HFF-Myc (cell line): ENCODE measurements at regions not wholly inside any gene's neighbourhood (a gene's known extent, or its start where the extent isn't known, plus 50 kb on each side); places are given as distances from the start of the nearest gene placed in this dataset.

Experiments
- DNase-seq: peaks from one replicate; pipeline ENCODE4 v3.0.0-alpha.2; 2011; ENCODE audit warnings: low read depth; ENCODE audit errors: extremely low read depth
- H3K4me3 ChIP-seq: replicated peaks from 2 replicates; pipeline ENCODE4 v1.5.1; 2011; ENCODE audit warnings: low read depth, mild to moderate bottlenecking, control low read depth, low read length
- TF ChIP-seq, protein P1 (sequence below): IDR thresholded peaks from 2 replicates; pipeline ENCODE4 v1.5.1; 2012; ENCODE audit warnings: mild to moderate bottlenecking, low read depth, low read length, control low read depth; ENCODE audit errors: missing control alignments

DNA sequence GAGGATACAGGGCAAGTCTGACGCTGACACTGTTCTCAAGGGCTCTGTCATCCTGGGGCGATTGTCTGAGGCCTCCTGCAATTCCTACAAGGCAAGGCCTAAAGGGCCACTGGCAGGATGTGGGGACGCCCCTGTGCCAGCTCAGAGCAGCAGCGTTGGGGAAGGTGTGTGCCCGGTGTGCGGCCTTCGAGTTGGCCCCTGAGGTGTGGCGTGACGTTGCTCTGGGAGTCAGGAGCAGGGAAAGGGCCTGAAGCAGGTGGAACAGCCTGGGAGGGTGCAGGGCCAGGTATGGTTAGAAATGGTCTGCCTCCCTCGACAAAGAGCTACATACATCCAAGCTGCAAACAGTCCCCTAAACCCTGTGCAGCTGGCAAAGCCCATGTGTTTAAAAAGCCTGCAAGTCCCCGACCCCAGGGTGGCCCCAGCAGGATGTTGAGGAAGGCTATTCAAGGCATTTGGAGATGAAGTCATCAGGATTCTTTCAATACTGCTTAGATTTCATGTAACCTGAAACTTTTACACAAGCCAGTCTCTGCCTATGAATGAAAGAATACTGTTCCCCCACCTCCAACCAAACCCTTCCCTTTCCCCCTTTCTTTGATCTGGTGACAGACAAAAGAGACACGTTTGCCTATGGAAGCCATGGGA, 142.5 kb upstream of the TNS3 start:
- DNase-seq: peak; percentile 59
- TF ChIP-seq, protein P1, sequence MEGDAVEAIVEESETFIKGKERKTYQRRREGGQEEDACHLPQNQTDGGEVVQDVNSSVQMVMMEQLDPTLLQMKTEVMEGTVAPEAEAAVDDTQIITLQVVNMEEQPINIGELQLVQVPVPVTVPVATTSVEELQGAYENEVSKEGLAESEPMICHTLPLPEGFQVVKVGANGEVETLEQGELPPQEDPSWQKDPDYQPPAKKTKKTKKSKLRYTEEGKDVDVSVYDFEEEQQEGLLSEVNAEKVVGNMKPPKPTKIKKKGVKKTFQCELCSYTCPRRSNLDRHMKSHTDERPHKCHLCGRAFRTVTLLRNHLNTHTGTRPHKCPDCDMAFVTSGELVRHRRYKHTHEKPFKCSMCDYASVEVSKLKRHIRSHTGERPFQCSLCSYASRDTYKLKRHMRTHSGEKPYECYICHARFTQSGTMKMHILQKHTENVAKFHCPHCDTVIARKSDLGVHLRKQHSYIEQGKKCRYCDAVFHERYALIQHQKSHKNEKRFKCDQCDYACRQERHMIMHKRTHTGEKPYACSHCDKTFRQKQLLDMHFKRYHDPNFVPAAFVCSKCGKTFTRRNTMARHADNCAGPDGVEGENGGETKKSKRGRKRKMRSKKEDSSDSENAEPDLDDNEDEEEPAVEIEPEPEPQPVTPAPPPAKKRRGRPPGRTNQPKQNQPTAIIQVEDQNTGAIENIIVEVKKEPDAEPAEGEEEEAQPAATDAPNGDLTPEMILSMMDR: no peak
- H3K4me3 ChIP-seq: no peak overlapping the region

DNA sequence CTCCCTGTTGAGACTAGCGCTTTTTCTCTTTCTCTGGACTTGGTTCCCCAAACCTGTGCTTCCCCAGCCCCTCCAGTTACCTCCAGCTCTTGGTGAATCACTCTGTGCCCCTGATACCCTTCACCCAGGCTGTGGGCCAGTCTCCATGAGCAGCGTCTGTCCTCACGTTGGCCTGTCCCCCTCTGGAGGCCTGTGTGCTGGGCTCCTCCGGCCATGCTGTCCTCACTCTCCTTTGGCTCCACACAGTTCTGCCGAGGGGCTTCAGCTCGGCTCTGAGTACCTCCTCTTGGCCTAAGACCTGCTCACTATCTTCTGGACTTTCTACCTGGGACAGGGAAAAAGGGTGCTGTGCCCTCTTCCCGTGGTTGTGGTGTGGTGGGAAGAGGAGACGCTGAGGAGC, 140.2 kb upstream of the TNS3 start:
- DNase-seq: no peak
- TF ChIP-seq, protein P1: no peak
- H3K4me3 ChIP-seq: no peak overlapping the region

GRCh38 chr7:47721670-47722069, 139.8 kb upstream of the TNS3 start:
- no peak overlapping the region for H3K4me3 ChIP-seq
- TF ChIP-seq, protein P1: no peak
- no peak for DNase-seq

DNA sequence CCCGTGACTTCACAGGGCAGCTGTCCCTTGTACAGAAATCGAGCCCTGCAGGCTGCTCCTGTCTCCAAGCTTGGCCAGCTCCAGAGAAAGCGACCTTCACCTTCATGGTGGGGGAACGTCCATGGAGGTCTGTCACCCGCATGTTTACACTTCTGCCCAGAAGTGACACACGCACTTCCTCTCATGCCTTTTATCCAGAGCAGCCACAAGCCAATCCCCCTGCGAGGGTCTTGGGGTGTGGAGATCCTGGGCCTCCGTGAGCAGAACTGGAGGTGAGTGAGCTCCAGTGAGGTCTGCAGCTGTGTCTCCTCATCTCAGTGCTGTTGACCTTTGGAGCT, 139.0 kb upstream of the TNS3 start:
- TF ChIP-seq, protein P1: no peak
- DNase-seq: no peak

DNA sequence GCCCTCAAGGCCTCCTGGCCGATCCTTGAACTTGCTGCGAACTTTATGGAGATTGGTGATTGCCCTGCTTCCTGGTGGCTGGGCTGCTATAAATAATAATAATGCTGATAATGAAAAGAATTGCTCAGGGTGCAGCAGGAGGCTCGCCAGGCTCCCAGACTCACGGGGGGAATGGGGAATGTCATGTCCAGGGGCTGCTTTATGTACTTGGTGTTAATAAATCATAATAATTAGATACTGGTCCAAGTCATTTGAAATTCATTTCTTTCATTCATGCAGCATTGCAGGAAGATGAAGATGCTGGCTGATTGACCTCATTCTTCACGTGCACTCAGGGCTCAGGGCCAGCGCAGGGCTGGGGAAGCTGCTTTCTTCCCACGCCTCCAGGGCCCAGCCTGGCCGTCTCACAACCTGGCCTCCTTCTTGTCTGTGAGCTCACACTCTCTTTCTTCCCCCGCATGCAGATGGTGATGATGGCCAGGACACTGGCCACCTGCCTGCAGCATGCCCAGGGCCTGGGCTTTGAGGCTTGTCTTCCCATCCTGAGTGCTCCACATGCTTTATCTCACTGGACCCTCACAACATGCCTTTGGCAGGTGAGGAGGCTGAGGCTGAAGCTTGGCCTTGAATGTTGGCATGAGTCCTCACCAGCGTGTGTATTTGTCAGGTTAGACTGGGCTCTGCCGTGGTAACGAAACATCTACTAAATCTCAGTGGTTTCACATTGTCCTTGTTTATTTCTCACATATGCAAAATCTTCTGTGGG, 138.4 kb upstream of the TNS3 start:
- DNase-seq: peak; percentile 19
- no peak overlapping the region for H3K4me3 ChIP-seq
- TF ChIP-seq, protein P1: no peak

More for the DNA sequence above, 139.0 kb upstream of the TNS3 start:
- H3K4me3 ChIP-seq: no peak overlapping the region

DNA sequence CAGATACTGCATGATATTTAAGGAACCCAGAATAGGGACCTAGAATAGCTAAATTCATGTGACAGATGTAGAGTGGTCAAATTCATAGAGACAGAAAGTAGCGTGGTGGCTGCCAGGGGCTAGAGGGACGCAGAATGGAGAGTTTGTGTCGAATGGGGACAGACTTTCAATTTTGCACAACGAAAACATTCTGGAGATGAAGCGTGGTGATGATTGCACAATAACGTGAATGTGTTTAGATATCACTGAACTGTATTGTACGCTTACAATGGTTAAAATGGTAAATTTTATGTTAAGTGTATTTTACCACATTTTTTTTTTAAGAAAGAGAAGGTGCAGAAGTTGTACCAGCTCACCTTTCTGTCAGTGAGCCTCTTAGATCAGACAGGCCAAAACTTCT, 137.8 kb upstream of the TNS3 start:
- no peak overlapping the region for H3K4me3 ChIP-seq
- TF ChIP-seq, protein P1: no peak
- DNase-seq: no peak
